Natural killer cell (primary cell): ENCODE measurements at regions not wholly inside any gene's neighbourhood (a gene's known extent, or its start where the extent isn't known, plus 50 kb on each side); places are given as distances from the start of the nearest gene placed in this dataset.

Experiments used
- ATAC-seq, 3 donors: fragments of 150-1000 bp in 2 of 3; fragments of 200-7000 bp in 1 of 3; cut with Tn5 transposase; 1 replicate in 1 of 3; 2 replicates in 2 of 3; pipeline ENCODE4 v1.10.0; 2021; ENCODE audit warnings: mild to moderate bottlenecking in 2 of 3, moderate library complexity in 2 of 3
- DNase-seq, 2 donors: peaks; one replicate each; pipeline versions ENCODE4 v3.0.0 to v3.0.0-alpha.2; 2013 to 2021; ENCODE audit warnings: mixed read lengths in 1 of 2
- H3K27ac ChIP-seq: one replicate; pipeline ENCODE4 v1.5.1; 2013; ENCODE audit warnings: mild to moderate bottlenecking, low read length
- H3K27me3 ChIP-seq: one replicate; pipeline ENCODE4 v1.6.1; 2013; ENCODE audit warnings: low read length; ENCODE audit not compliant: control insufficient read depth, insufficient read depth
- H3K36me3 ChIP-seq: one replicate; pipeline ENCODE4 v1.6.1; 2013; ENCODE audit warnings: low read length; ENCODE audit not compliant: control insufficient read depth, insufficient read depth
- H3K4me1 ChIP-seq: one replicate; pipeline ENCODE4 v1.6.1; 2013; ENCODE audit warnings: low read length; ENCODE audit not compliant: control insufficient read depth, insufficient read depth
- H3K4me3 ChIP-seq: one replicate; pipeline ENCODE4 v1.5.1; 2013; ENCODE audit warnings: low read length
- H3K9me3 ChIP-seq: one replicate; pipeline ENCODE4 v1.6.1; 2013; ENCODE audit warnings: low read length; ENCODE audit not compliant: control insufficient read depth, insufficient read depth
- H3K27ac Mint-ChIP-seq, 2 donors: one replicate each; pipeline ENCODE4 v1.8.0; 2022; ENCODE audit warnings: mild to moderate bottlenecking in 2 of 2, mixed read lengths in 2 of 2, moderate library complexity in 1 of 2
- H3K27me3 Mint-ChIP-seq, 2 donors: one replicate each; pipeline ENCODE4 v1.8.0; 2022; ENCODE audit warnings: low read depth in 2 of 2, mixed read lengths in 2 of 2
- H3K36me3 Mint-ChIP-seq: one replicate; pipeline ENCODE4 v1.8.0; 2022; ENCODE audit warnings: mixed read lengths
- H3K4me1 Mint-ChIP-seq, 2 donors: one replicate each; pipeline ENCODE4 v1.8.0; 2022; ENCODE audit warnings: mixed read lengths in 2 of 2
- H3K4me3 Mint-ChIP-seq: one replicate; pipeline ENCODE4 v1.8.0; 2022; ENCODE audit warnings: mild to moderate bottlenecking, moderate library complexity, mixed read lengths
- H3K9me3 Mint-ChIP-seq, 2 donors: one replicate each; pipeline ENCODE4 v1.8.0; 2022; ENCODE audit warnings: mixed read lengths in 2 of 2
- WGBS: methylation state at CpG from one replicate; pipeline ENCODE4 v1.1.7; 2013; ENCODE audit warnings: missing lambda C conversion rate; ENCODE audit not compliant: insufficient coverage; 5-methylcytosine and 5-hydroxymethylcytosine counted together
- intact Hi-C: fragments of 100-400 bp; cut with micrococcal nuclease; formaldehyde crosslinking; loops from one replicate; pipeline ENCODE4 v1.14.2; 2022
- TF ChIP-seq, protein P1 (sequence below): fragments of 200-600 bp; IDR thresholded peaks from one replicate; pipeline ENCODE4 v1.8.0; 2022; ENCODE audit warnings: antibody characterized with exemption

DNA sequence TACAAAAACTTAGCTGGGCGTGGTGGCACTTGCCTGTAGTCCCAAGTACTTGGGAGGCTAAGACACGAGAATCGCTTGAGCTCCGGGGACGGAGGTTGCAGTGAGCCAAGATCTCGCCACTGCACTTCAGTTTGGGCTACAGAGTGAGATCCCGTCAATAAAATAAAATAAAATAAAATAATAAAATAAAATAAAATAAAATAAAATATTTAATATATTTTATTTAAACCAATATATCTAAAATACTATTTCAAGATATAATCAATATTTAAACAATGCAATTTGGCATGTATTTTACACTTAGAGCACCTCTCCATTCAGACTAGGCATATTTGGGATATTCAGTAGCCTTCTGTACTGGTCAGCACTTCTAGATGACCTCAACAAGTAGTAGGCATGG is 142.1 kb downstream of the FOXA2 start:
- intact Hi-C loops = no loop called here
- 99% methylated on average over 5 of the region's 7 CpGs for WGBS
- Histone ChIP-seq H3K27me3 (no peaks in the 10 kb centered on the region), H3K4me1 (no peaks in the 10 kb centered on the region), H3K27ac (no peak overlapping the region), H3K9me3 (no peaks in the 10 kb centered on the region), H3K4me3 (no peak overlapping the region), H3K36me3 (no peaks in the 10 kb centered on the region)
- TF ChIP-seq, protein P1, sequence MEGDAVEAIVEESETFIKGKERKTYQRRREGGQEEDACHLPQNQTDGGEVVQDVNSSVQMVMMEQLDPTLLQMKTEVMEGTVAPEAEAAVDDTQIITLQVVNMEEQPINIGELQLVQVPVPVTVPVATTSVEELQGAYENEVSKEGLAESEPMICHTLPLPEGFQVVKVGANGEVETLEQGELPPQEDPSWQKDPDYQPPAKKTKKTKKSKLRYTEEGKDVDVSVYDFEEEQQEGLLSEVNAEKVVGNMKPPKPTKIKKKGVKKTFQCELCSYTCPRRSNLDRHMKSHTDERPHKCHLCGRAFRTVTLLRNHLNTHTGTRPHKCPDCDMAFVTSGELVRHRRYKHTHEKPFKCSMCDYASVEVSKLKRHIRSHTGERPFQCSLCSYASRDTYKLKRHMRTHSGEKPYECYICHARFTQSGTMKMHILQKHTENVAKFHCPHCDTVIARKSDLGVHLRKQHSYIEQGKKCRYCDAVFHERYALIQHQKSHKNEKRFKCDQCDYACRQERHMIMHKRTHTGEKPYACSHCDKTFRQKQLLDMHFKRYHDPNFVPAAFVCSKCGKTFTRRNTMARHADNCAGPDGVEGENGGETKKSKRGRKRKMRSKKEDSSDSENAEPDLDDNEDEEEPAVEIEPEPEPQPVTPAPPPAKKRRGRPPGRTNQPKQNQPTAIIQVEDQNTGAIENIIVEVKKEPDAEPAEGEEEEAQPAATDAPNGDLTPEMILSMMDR = no peak
- no peak overlapping the region for H3K4me3 Mint-ChIP-seq
- ATAC-seq (no peak), DNase-seq (no peak)
- H3K36me3 Mint-ChIP-seq = no peaks in the 10 kb centered on the region
- peaks cover 6 to 10% of the 10 kb centered on the region in 2 donors for H3K9me3 Mint-ChIP-seq
- H3K4me1 Mint-ChIP-seq = no peaks in the 10 kb centered on the region
- peaks cover 0 to 6% of the 10 kb centered on the region in 2 donors for H3K27me3 Mint-ChIP-seq
- no peak overlapping the region for H3K27ac Mint-ChIP-seq

GRCh38 chr20:22438926-22439325 is 145.4 kb downstream of the FOXA2 start:
- H3K9me3 Mint-ChIP-seq = peaks cover 3% of the 10 kb centered on the region in 2 donors
- Histone ChIP-seq H3K27me3 (no peaks in the 10 kb centered on the region), H3K4me3 (no peak overlapping the region), H3K9me3 (no peaks in the 10 kb centered on the region), H3K27ac (no peak overlapping the region), H3K36me3 (no peaks in the 10 kb centered on the region), H3K4me1 (no peaks in the 10 kb centered on the region)
- peaks cover 0 to 3% of the 10 kb centered on the region in 2 donors for H3K27me3 Mint-ChIP-seq
- H3K4me3 Mint-ChIP-seq = no peak overlapping the region
- intact Hi-C loops = no loop called here
- no peaks in the 10 kb centered on the region for H3K36me3 Mint-ChIP-seq
- TF ChIP-seq, protein P1 = no peak
- ATAC-seq (no peak), DNase-seq (no peak)
- H3K4me1 Mint-ChIP-seq = no peaks in the 10 kb centered on the region
- 94% methylated on average over 4 of the region's 4 CpGs for WGBS
- H3K27ac Mint-ChIP-seq = no peak overlapping the region

- Mint-ChIP-seq H3K4me1 (no peaks in the 10 kb centered on the region), H3K4me3 (no peak overlapping the region), H3K27ac (no peak overlapping the region), H3K27me3 (peaks cover 0 to 3% of the 10 kb centered on the region in 2 donors), H3K36me3 (no peaks in the 10 kb centered on the region), H3K9me3 (peaks cover 3% of the 10 kb centered on the region in 2 donors)
- Histone ChIP-seq H3K4me1 (no peaks in the 10 kb centered on the region), H3K9me3 (no peaks in the 10 kb centered on the region), H3K27me3 (no peaks in the 10 kb centered on the region), H3K36me3 (no peaks in the 10 kb centered on the region), H3K27ac (no peak overlapping the region), H3K4me3 (no peak overlapping the region)
- 86% methylated on average over 2 of the region's 6 CpGs for WGBS
- ATAC-seq (no peak), DNase-seq (no peak)
- TF ChIP-seq, protein P1 = no peak
- intact Hi-C loops = no loop called here
These were observed 146.0 kb downstream of the FOXA2 start for GRCh38 chr20:22438346-22438745.

DNA sequence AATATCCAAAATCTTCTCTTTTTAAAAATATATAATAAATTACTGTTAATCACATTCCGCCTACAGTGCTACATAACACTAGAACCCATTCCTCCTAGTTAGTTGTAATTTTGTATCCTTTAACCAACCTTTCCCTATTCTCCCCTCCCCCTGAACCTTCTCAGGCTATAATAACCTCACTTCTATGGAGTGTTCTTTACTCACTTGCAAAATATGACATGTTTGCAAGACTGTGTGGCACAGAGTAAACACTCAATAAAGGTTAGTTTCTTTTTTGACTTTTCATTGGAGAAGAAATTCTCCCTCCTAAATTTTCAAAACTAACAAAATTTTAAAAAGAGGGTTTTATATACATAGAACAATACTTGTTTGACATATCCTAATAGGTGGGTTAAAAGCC is 147.0 kb downstream of the FOXA2 start:
- no peaks in the 10 kb centered on the region for H3K9me3 ChIP-seq
- DNase-seq (no peak), ATAC-seq (no peak)
- Mint-ChIP-seq H3K9me3 (peaks cover 3% of the 10 kb centered on the region in 2 donors), H3K36me3 (no peaks in the 10 kb centered on the region), H3K27ac (no peak overlapping the region), H3K27me3 (peaks cover 0 to 3% of the 10 kb centered on the region in 2 donors), H3K4me3 (no peak overlapping the region), H3K4me1 (no peaks in the 10 kb centered on the region)
- intact Hi-C loops = no loop called here
- WGBS = 100% methylated on average over 1 of the region's 1 CpG
- no peak overlapping the region for H3K27ac ChIP-seq
- no peaks in the 10 kb centered on the region for H3K36me3 ChIP-seq
- no peaks in the 10 kb centered on the region for H3K4me1 ChIP-seq
- TF ChIP-seq, protein P1 = no peak
- H3K27me3 ChIP-seq = no peaks in the 10 kb centered on the region
- no peak overlapping the region for H3K4me3 ChIP-seq
